ENCODE measurements at regions not wholly inside any gene's neighbourhood (a gene's known extent, or its start where the extent isn't known, plus 50 kb on each side); places are given as distances from the start of the nearest gene placed in this dataset.

DNA sequence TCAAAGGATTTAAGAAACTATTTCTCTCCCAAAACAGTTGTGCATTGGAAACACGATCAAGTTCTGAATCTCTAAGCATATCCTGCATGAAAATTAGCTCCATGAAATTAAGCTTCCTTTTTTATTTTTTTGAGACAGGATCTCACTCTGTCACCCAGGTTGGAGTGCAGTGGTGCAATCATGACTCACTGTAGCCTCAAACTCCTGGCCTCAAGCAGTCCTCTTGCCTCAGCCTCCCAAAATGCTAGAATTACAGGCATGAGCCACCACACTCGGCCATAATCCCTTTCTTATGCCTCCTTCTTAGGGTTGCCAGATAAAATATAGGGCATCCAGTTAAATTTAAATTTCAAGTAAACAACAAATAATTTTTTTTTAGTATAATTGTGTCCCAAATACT is 124.4 kb downstream of the ARL4C start:
- Mint-ChIP-seq H3K4me3 (no peak overlapping the region), H3K9me3 (peaks cover 0 to 2% (median 0%) of the 10 kb centered on the region in 7 donors), H3K27me3 (ENCODE audit: low read depth in 3 of 3) (peaks cover 3 to 17% (median 14%) of the 10 kb centered on the region in 3 donors), H3K4me1 (peaks cover 9% of the 10 kb centered on the region), H3K36me3 (no peaks in the 10 kb centered on the region), H3K27ac (no peak overlapping the region)
- TF ChIP-seq, protein P1, sequence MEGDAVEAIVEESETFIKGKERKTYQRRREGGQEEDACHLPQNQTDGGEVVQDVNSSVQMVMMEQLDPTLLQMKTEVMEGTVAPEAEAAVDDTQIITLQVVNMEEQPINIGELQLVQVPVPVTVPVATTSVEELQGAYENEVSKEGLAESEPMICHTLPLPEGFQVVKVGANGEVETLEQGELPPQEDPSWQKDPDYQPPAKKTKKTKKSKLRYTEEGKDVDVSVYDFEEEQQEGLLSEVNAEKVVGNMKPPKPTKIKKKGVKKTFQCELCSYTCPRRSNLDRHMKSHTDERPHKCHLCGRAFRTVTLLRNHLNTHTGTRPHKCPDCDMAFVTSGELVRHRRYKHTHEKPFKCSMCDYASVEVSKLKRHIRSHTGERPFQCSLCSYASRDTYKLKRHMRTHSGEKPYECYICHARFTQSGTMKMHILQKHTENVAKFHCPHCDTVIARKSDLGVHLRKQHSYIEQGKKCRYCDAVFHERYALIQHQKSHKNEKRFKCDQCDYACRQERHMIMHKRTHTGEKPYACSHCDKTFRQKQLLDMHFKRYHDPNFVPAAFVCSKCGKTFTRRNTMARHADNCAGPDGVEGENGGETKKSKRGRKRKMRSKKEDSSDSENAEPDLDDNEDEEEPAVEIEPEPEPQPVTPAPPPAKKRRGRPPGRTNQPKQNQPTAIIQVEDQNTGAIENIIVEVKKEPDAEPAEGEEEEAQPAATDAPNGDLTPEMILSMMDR (IDR thresholded peaks at IDR 0.05) = no peak
- no peaks in the 10 kb centered on the region for H3K79me2 ChIP-seq (ENCODE audit: insufficient read depth, low read length)
- peaks cover 0 to 6% of the 10 kb centered on the region in 2 donors for H3K4me1 ChIP-seq (ENCODE audit: control insufficient read depth in 1 of 2, insufficient read depth in 2 of 2, low read length in 2 of 2)
- intact Hi-C loops (cut with micrococcal nuclease) = loop anchor here in 1 of 2 donors (10.0 kb wide), 1 partner anchor 88 kb away; no protein-coding TSS in a partner anchor
- peaks cover 2 to 3% of the 10 kb centered on the region in 2 donors for H3K27me3 ChIP-seq (ENCODE audit: control insufficient read depth in 2 of 2, insufficient read depth in 2 of 2, low read length in 2 of 2)
- no peak overlapping the region for H3K4me2 ChIP-seq (replicated peaks; ENCODE audit: extremely low read depth, low read length, poor library complexity, severe bottlenecking)
- H4K20me1 ChIP-seq (ENCODE audit: insufficient read depth, low read length) = no peaks in the 10 kb centered on the region
- no peak overlapping the region for H3K27ac ChIP-seq (ENCODE audit: low read depth in 1 of 2, low read length in 2 of 2)
- no peaks in the 10 kb centered on the region for H3K36me3 ChIP-seq (replicated peaks in 1 of 2; ENCODE audit: control insufficient read depth in 1 of 2, insufficient read depth in 2 of 2, low read length in 2 of 2)
- no peaks in the 10 kb centered on the region for H3K9me3 ChIP-seq (replicated peaks in 1 of 2; ENCODE audit: control insufficient read depth in 1 of 2, insufficient read depth in 1 of 2, low read length in 2 of 2)
- H3K9ac ChIP-seq (ENCODE audit: insufficient read depth, low read length, poor library complexity, severe bottlenecking) = no peak overlapping the region
- peak in 1 of 3 donors; percentile 28 for DNase-seq
- no peak overlapping the region for H3K4me3 ChIP-seq (replicated peaks in 1 of 3; ENCODE audit: low read depth in 2 of 3, low read length in 3 of 3)
- no peak overlapping the region for H2AFZ ChIP-seq (ENCODE audit: insufficient read depth, low read depth, low read length, poor library complexity, severe bottlenecking)
- 100% methylated on average over 1 of the region's 2 CpGs for WGBS (ENCODE audit: insufficient coverage)

DNA sequence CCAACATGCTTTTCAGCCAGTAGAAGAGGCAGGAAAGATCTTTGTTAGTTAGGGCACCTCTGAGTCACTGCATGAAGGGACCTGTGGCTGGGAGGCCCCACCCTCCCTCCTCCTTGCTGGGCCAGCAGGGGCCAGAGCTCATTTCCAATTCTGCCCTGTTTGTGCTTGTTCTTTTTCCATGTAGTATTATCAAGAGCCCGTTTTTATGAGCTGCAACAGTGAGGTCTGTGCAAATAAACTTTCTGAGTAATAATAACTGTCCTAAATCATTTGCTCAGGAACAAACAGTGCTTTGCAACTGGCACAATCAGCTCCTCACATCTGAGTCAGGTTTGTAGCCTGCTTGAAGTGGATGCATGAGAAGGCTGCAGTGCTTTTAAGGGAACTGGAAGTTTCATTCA is 128.0 kb downstream of the ARL4C start:
- H3K27me3 Mint-ChIP-seq (ENCODE audit: low read depth in 3 of 3) = peaks cover 3 to 11% (median 4%) of the 10 kb centered on the region in 3 donors
- WGBS (ENCODE audit: insufficient coverage) = no CpG with 5 or more reads among the region's 1 CpG
- Histone ChIP-seq H2AFZ (ENCODE audit: insufficient read depth, low read depth, low read length, poor library complexity, severe bottlenecking) (no peak overlapping the region), H3K4me1 (ENCODE audit: control insufficient read depth in 1 of 2, insufficient read depth in 2 of 2, low read length in 2 of 2) (peaks cover 0 to 6% of the 10 kb centered on the region in 2 donors), H3K9me3 (replicated peaks in 1 of 2; ENCODE audit: control insufficient read depth in 1 of 2, insufficient read depth in 1 of 2, low read length in 2 of 2) (no peaks in the 10 kb centered on the region), H4K20me1 (ENCODE audit: insufficient read depth, low read length) (no peaks in the 10 kb centered on the region), H3K4me3 (replicated peaks in 1 of 3; ENCODE audit: low read depth in 2 of 3, low read length in 3 of 3) (no peak overlapping the region), H3K27me3 (ENCODE audit: control insufficient read depth in 2 of 2, insufficient read depth in 2 of 2, low read length in 2 of 2) (peaks cover 1 to 2% of the 10 kb centered on the region in 2 donors), H3K79me2 (ENCODE audit: insufficient read depth, low read length) (no peaks in the 10 kb centered on the region), H3K36me3 (replicated peaks in 1 of 2; ENCODE audit: control insufficient read depth in 1 of 2, insufficient read depth in 2 of 2, low read length in 2 of 2) (no peaks in the 10 kb centered on the region), H3K9ac (ENCODE audit: insufficient read depth, low read length, poor library complexity, severe bottlenecking) (no peak overlapping the region), H3K4me2 (replicated peaks; ENCODE audit: extremely low read depth, low read length, poor library complexity, severe bottlenecking) (no peak overlapping the region), H3K27ac (ENCODE audit: low read depth in 1 of 2, low read length in 2 of 2) (no peak overlapping the region)
- H3K4me3 Mint-ChIP-seq = no peak overlapping the region
- H3K9me3 Mint-ChIP-seq = no peaks in the 10 kb centered on the region
- H3K4me1 Mint-ChIP-seq = peaks cover 11% of the 10 kb centered on the region
- DNase-seq = peak in 2 of 3 donors; percentile 32 to 37
- intact Hi-C loops (cut with micrococcal nuclease) = no loop called here
- TF ChIP-seq, protein P1 (IDR thresholded peaks at IDR 0.05) = no peak
- H3K27ac Mint-ChIP-seq = peak overlapping the region in 1 of 7 donors; percentile 72
- no peaks in the 10 kb centered on the region for H3K36me3 Mint-ChIP-seq
